Calu3 (cell line): ENCODE measurements at regions not wholly inside any gene's neighbourhood (a gene's known extent, or its start where the extent isn't known, plus 50 kb on each side); places are given as distances from the start of the nearest gene placed in this dataset.

Experiments
- BruUV-seq: library from RNA; stranded (reverse); fragments of 400-500 nt; replicated peaks from 2 replicates; lab custom pipeline; 2021; lab: Mats Ljungman, UMichigan
- CTCF ChIA-PET: fragments of 300-600 bp; sonication (Branson Sonifier 250); formaldehyde crosslinking; loops from one replicate; lab custom pipeline; 2022; ENCODE audit warnings: antibody characterized with exemption; lab: Charles Lee
- DNase-seq: peaks from one replicate; pipeline ENCODE4 v3.0.0; 2022
- H3K27ac Mint-ChIP-seq: one replicate; pipeline ENCODE4 v1.8.0; 2022; ENCODE audit warnings: mixed read lengths; ENCODE audit not compliant: unreplicated experiment
- H3K27me3 Mint-ChIP-seq: one replicate; pipeline ENCODE4 v1.8.0; 2022; ENCODE audit warnings: mixed read lengths; ENCODE audit not compliant: unreplicated experiment
- H3K36me3 Mint-ChIP-seq: one replicate; pipeline ENCODE4 v1.8.0; 2022; ENCODE audit warnings: mild to moderate bottlenecking, moderate library complexity, mixed read lengths; ENCODE audit not compliant: insufficient read depth, unreplicated experiment
- H3K4me1 Mint-ChIP-seq: one replicate; pipeline ENCODE4 v1.8.0; 2022; ENCODE audit warnings: mild to moderate bottlenecking, low read depth, mixed read lengths; ENCODE audit not compliant: unreplicated experiment
- H3K4me3 Mint-ChIP-seq: one replicate; pipeline ENCODE4 v1.8.0; 2022; ENCODE audit warnings: mild to moderate bottlenecking, low read depth, moderate library complexity, mixed read lengths; ENCODE audit not compliant: unreplicated experiment
- H3K9me3 Mint-ChIP-seq: one replicate; pipeline ENCODE4 v1.8.0; 2022; ENCODE audit warnings: low read depth, mixed read lengths; ENCODE audit not compliant: unreplicated experiment
- CTCF ChIP-seq: fragments of 200-600 bp; IDR thresholded peaks from one replicate; pipeline ENCODE4 v1.8.0; 2022; ENCODE audit warnings: antibody characterized with exemption; ENCODE audit not compliant: unreplicated experiment
- intact Hi-C: fragments of 100-400 bp; cut with micrococcal nuclease; formaldehyde crosslinking; loops from one replicate; pipeline ENCODE4 v1.10.0; 2022; ENCODE audit not compliant: unreplicated experiment

DNA sequence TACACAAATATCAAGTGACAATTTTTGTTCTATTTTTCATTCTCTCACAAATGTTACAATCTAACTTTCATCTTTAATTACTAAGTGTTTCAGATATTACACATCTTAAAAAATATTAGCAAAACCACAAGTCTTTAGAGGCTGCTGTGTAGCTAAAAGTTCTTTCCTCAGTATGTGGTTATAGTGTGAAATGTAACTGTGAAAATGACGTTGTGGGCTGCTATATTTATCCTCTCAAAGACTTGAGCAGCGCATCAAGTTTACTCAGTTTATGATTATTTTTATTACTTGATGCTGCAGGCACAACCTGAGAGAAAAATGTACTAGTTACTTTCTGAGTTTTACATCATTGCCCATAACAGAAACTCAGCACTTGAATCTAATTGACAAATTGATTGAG lies 2860.6 kb upstream of the PCDH20 start:
- TF ChIP-seq CTCF, result no peak
- no TSS peak for BruUV-seq
- Mint-ChIP-seq H3K9me3 (peaks cover 4% of the 10 kb centered on the region), H3K27me3 (no peaks in the 10 kb centered on the region), H3K36me3 (no peaks in the 10 kb centered on the region), H3K27ac (no peak overlapping the region), H3K4me3 (no peak overlapping the region), H3K4me1 (no peaks in the 10 kb centered on the region)
- CTCF ChIA-PET, result no interaction called here
- intact Hi-C loops, result no loop called here
- no peak for DNase-seq

GRCh38 chr13:64274481-64275217 lies 2859.0 kb upstream of the PCDH20 start:
- H3K36me3 Mint-ChIP-seq, result no peaks in the 10 kb centered on the region
- H3K27me3 Mint-ChIP-seq, result no peaks in the 10 kb centered on the region
- CTCF ChIA-PET, result no interaction called here
- no peak for TF ChIP-seq CTCF
- no peak overlapping the region for H3K4me3 Mint-ChIP-seq
- no peak overlapping the region for H3K27ac Mint-ChIP-seq
- peaks cover 3% of the 10 kb centered on the region for H3K9me3 Mint-ChIP-seq
- intact Hi-C loops, result no loop called here
- DNase-seq, result no peak
- H3K4me1 Mint-ChIP-seq, result no peaks in the 10 kb centered on the region
- BruUV-seq, result no TSS peak

GRCh38 chr13:64273780-64274179 lies 2858.1 kb upstream of the PCDH20 start:
- BruUV-seq, result no TSS peak
- CTCF ChIA-PET, result no interaction called here
- no peak overlapping the region for H3K27ac Mint-ChIP-seq

GRCh38 chr13:64272681-64273080 lies 2857.0 kb upstream of the PCDH20 start:
- peaks cover 3% of the 10 kb centered on the region for H3K9me3 Mint-ChIP-seq
- H3K4me1 Mint-ChIP-seq, result no peaks in the 10 kb centered on the region
- BruUV-seq, result no TSS peak
- CTCF ChIA-PET, result no interaction called here
- H3K27ac Mint-ChIP-seq, result no peak overlapping the region
- no peak for TF ChIP-seq CTCF
- intact Hi-C loops, result no loop called here
- H3K27me3 Mint-ChIP-seq, result no peaks in the 10 kb centered on the region
- no peak overlapping the region for H3K4me3 Mint-ChIP-seq
- no peak for DNase-seq
- H3K36me3 Mint-ChIP-seq, result no peaks in the 10 kb centered on the region

More at GRCh38 chr13:64273780-64274179, 2858.1 kb upstream of the PCDH20 start:
- Mint-ChIP-seq H3K36me3 (no peaks in the 10 kb centered on the region), H3K4me3 (no peak overlapping the region), H3K9me3 (peaks cover 3% of the 10 kb centered on the region), H3K4me1 (no peaks in the 10 kb centered on the region), H3K27me3 (no peaks in the 10 kb centered on the region)
- intact Hi-C loops, result no loop called here
- DNase-seq, result no peak
- TF ChIP-seq CTCF, result no peak
